H9 (cell line): ENCODE measurements at regions not wholly inside any gene's neighbourhood (a gene's known extent, or its start where the extent isn't known, plus 50 kb on each side); places are given as distances from the start of the nearest gene placed in this dataset.

ENCODE experiments used
- DNase-seq: peaks from one replicate; pipeline ENCODE4 v3.0.0-alpha.2; 2017
- H2AFZ ChIP-seq: one replicate; pipeline ENCODE4 v1.6.1; 2013; ENCODE audit warnings: mild to moderate bottlenecking, low read length, control low read depth, moderate library complexity
- H2AK5ac ChIP-seq: 2 replicates; pipeline ENCODE4 v1.6.1; 2013; ENCODE audit warnings: low read length, control low read depth, mixed read lengths; ENCODE audit not compliant: insufficient read length
- H2BK120ac ChIP-seq: one replicate; pipeline ENCODE4 v1.6.1; 2013; ENCODE audit warnings: low read depth, mild to moderate bottlenecking, low read length, control low read depth, inconsistent platforms; ENCODE audit not compliant: poor library complexity, severe bottlenecking
- H2BK12ac ChIP-seq: 2 replicates; pipeline ENCODE4 v1.6.1; 2013; ENCODE audit warnings: low read length, control low read depth, mixed read lengths, low read depth; ENCODE audit not compliant: insufficient read length
- H2BK15ac ChIP-seq: 2 replicates; pipeline ENCODE4 v1.6.1; 2013; ENCODE audit warnings: low read depth, low read length, control low read depth
- H2BK20ac ChIP-seq: one replicate; pipeline ENCODE4 v1.6.1; 2013; ENCODE audit warnings: low read depth, mild to moderate bottlenecking, low read length, control low read depth, inconsistent platforms; ENCODE audit not compliant: poor library complexity, severe bottlenecking
- H2BK5ac ChIP-seq: 2 replicates; pipeline ENCODE4 v1.6.1; 2013; ENCODE audit warnings: low read length, control low read depth, mixed read lengths; ENCODE audit not compliant: insufficient read length
- H3K14ac ChIP-seq: 2 replicates; pipeline ENCODE4 v1.6.1; 2013; ENCODE audit warnings: low read length, control low read depth; ENCODE audit not compliant: insufficient read depth
- H3K18ac ChIP-seq: 2 replicates; pipeline ENCODE4 v1.6.1; 2013; ENCODE audit warnings: low read depth, mild to moderate bottlenecking, mixed read lengths, low read length, control low read depth; ENCODE audit not compliant: insufficient read length
- H3K23ac ChIP-seq: 2 replicates; pipeline ENCODE4 v1.6.1; 2013; ENCODE audit warnings: low read length, control low read depth, mixed read lengths, low read depth; ENCODE audit not compliant: insufficient read length
- H3K23me2 ChIP-seq: 2 replicates; pipeline ENCODE4 v1.6.1; 2013; ENCODE audit warnings: low read depth, mild to moderate bottlenecking, mixed read lengths, low read length, control low read depth; ENCODE audit not compliant: insufficient read length, poor library complexity, severe bottlenecking
- H3K27ac ChIP-seq: 2 replicates; pipeline ENCODE4 v1.5.1; 2013; ENCODE audit warnings: low read length, control low read depth, mixed read lengths, low read depth; ENCODE audit not compliant: insufficient read length
- H3K27me3 ChIP-seq: 2 replicates; pipeline ENCODE4 v1.6.1; 2013; ENCODE audit warnings: low read length, control low read depth, inconsistent platforms; ENCODE audit not compliant: insufficient read depth
- H3K4ac ChIP-seq: 2 replicates; pipeline ENCODE4 v1.6.1; 2013; ENCODE audit warnings: low read depth, mild to moderate bottlenecking, control low read depth, inconsistent platforms, low read length, moderate library complexity
- H3K4me1 ChIP-seq: 2 replicates; pipeline ENCODE4 v1.6.1; 2013; ENCODE audit warnings: low read length, control low read depth, inconsistent platforms; ENCODE audit not compliant: insufficient read depth
- H3K4me2 ChIP-seq: 2 replicates; pipeline ENCODE4 v1.6.1; 2013; ENCODE audit warnings: low read length, control low read depth, mixed read lengths; ENCODE audit not compliant: insufficient read length, insufficient read depth
- H3K56ac ChIP-seq: 2 replicates; pipeline ENCODE4 v1.6.1; 2013; ENCODE audit warnings: low read depth, mild to moderate bottlenecking, mixed read lengths, low read length, control low read depth; ENCODE audit not compliant: insufficient read length
- H3K79me1 ChIP-seq: 2 replicates; pipeline ENCODE4 v1.6.1; 2013; ENCODE audit warnings: low read depth, mild to moderate bottlenecking, moderate library complexity, low read length, control low read depth, inconsistent platforms; ENCODE audit not compliant: insufficient read depth, poor library complexity, severe bottlenecking
- H3K79me2 ChIP-seq: 2 replicates; pipeline ENCODE4 v1.6.1; 2013; ENCODE audit warnings: low read length, control low read depth, inconsistent platforms; ENCODE audit not compliant: insufficient read depth
- H3K9ac ChIP-seq: 2 replicates; pipeline ENCODE4 v1.6.1; 2013; ENCODE audit warnings: low read length, control low read depth, mixed read lengths; ENCODE audit not compliant: insufficient read length; ENCODE audit errors: extremely low read depth
- H3K9me3 ChIP-seq: one replicate; pipeline ENCODE4 v1.6.1; 2013; ENCODE audit warnings: low read depth, low read length, inconsistent platforms; ENCODE audit not compliant: control insufficient read depth
- H3T11ph ChIP-seq: one replicate; pipeline ENCODE4 v1.6.1; 2013; ENCODE audit warnings: mild to moderate bottlenecking, low read length, control low read depth, inconsistent platforms
- H4K20me1 ChIP-seq: one replicate; pipeline ENCODE4 v1.6.1; 2013; ENCODE audit not compliant: control insufficient read depth, insufficient read length, insufficient read depth
- H4K5ac ChIP-seq: 2 replicates; pipeline ENCODE4 v1.6.1; 2013; ENCODE audit warnings: low read depth, mild to moderate bottlenecking, mixed read lengths, low read length, control low read depth; ENCODE audit not compliant: insufficient read length
- H4K8ac ChIP-seq: replicated peaks from 2 replicates; pipeline ENCODE4 v1.6.1; 2013; ENCODE audit warnings: low read length, control low read depth, mixed read lengths, low read depth; ENCODE audit not compliant: insufficient read length
- H4K91ac ChIP-seq: 2 replicates; pipeline ENCODE4 v1.6.1; 2013; ENCODE audit warnings: low read depth, mild to moderate bottlenecking, moderate library complexity, mixed read lengths, low read length, control low read depth; ENCODE audit not compliant: insufficient read length
- H3K27ac Mint-ChIP-seq, 3 experiments: 2 replicates in 2 of 3; 3 replicates in 1 of 3; pipeline ENCODE4 v1.8.0; 2020 to 2021; ENCODE audit warnings: mixed read lengths in 3 of 3, mild to moderate bottlenecking in 1 of 3, moderate library complexity in 1 of 3
- H3K27me3 Mint-ChIP-seq: 2 replicates; pipeline ENCODE4 v1.8.0; 2021; ENCODE audit warnings: low read depth, mild to moderate bottlenecking, moderate library complexity, mixed read lengths
- H3K36me3 Mint-ChIP-seq, 3 experiments: 2 replicates in 2 of 3; 3 replicates in 1 of 3; pipeline ENCODE4 v1.8.0; 2020 to 2021; ENCODE audit warnings: low read depth in 3 of 3, mixed read lengths in 3 of 3; ENCODE audit not compliant: insufficient read depth in 1 of 3
- H3K4me1 Mint-ChIP-seq, 2 experiments: 2 replicates each; pipeline ENCODE4 v1.8.0; 2020; ENCODE audit warnings: mixed read lengths in 2 of 2
- H3K4me3 Mint-ChIP-seq, 2 experiments: 2 replicates in 1 of 2; 3 replicates in 1 of 2; pipeline ENCODE4 v1.8.0; 2020 to 2021; ENCODE audit warnings: mild to moderate bottlenecking in 2 of 2, mixed read lengths in 2 of 2, moderate library complexity in 1 of 2
- H3K9me3 Mint-ChIP-seq, 2 experiments: 2 replicates in 1 of 2; 3 replicates in 1 of 2; pipeline ENCODE4 v1.8.0; 2020; ENCODE audit warnings: mild to moderate bottlenecking in 2 of 2, mixed read lengths in 2 of 2, moderate library complexity in 1 of 2
- WGBS: extraction: QIAGEN DNeasy Blood & Tissue Kit; methylation state at CpG from one replicate; pipeline ENCODE4 v1.1.7; 2013; ENCODE audit warnings: missing lambda C conversion rate, low lambda C conversion rate, mixed read lengths; ENCODE audit not compliant: insufficient read length; ENCODE audit errors: extremely low coverage; 5-methylcytosine and 5-hydroxymethylcytosine counted together
- TF ChIP-seq, protein P1 (sequence below): fragments of 200-600 bp; sonication (generic); conservative IDR thresholded peaks from 3 replicates; pipeline ENCODE4 v1.8.0; 2021; ENCODE audit warnings: antibody characterized with exemption, mild to moderate bottlenecking

- Mint-ChIP-seq H3K9me3 (no peaks in the 10 kb centered on the region), H3K27me3 (peaks cover 1% of the 10 kb centered on the region; the same call in 1 of the 2 replicates), H3K27ac (no peak overlapping the region), H3K36me3 (no peaks in the 10 kb centered on the region), H3K4me1 (peaks cover 4 to 9% of the 10 kb centered on the region in 2 experiments), H3K4me3 (no peak overlapping the region)
- Histone ChIP-seq H3K4me1 (no peaks in the 10 kb centered on the region; the same call in 1 of the 2 replicates), H2BK5ac (no peak overlapping the region), H4K20me1 (no peaks in the 10 kb centered on the region), H2BK12ac (no peak overlapping the region), H4K5ac (no peak overlapping the region), H3T11ph (no peak overlapping the region), H2BK20ac (no peak overlapping the region), H2AK5ac (no peak overlapping the region), H3K4me2 (no peak overlapping the region), H3K27me3 (no peaks in the 10 kb centered on the region), H3K56ac (no peak overlapping the region), H3K23me2 (no peaks in the 10 kb centered on the region), H3K14ac (no peak overlapping the region), H3K79me1 (no peaks in the 10 kb centered on the region), H3K23ac (no peak overlapping the region), H2BK120ac (no peak overlapping the region), H3K9ac (no peak overlapping the region), H3K79me2 (no peaks in the 10 kb centered on the region), H2AFZ (no peak overlapping the region), H2BK15ac (no peak overlapping the region), H3K27ac (no peak overlapping the region), H4K91ac (no peak overlapping the region), H3K9me3 (no peaks in the 10 kb centered on the region), H4K8ac (no peak overlapping the region), H3K18ac (no peak overlapping the region), H3K4ac (no peak overlapping the region)
- no CpG with 5 or more reads among the region's 6 CpGs for WGBS
- TF ChIP-seq, protein P1, sequence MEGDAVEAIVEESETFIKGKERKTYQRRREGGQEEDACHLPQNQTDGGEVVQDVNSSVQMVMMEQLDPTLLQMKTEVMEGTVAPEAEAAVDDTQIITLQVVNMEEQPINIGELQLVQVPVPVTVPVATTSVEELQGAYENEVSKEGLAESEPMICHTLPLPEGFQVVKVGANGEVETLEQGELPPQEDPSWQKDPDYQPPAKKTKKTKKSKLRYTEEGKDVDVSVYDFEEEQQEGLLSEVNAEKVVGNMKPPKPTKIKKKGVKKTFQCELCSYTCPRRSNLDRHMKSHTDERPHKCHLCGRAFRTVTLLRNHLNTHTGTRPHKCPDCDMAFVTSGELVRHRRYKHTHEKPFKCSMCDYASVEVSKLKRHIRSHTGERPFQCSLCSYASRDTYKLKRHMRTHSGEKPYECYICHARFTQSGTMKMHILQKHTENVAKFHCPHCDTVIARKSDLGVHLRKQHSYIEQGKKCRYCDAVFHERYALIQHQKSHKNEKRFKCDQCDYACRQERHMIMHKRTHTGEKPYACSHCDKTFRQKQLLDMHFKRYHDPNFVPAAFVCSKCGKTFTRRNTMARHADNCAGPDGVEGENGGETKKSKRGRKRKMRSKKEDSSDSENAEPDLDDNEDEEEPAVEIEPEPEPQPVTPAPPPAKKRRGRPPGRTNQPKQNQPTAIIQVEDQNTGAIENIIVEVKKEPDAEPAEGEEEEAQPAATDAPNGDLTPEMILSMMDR: no peak
- DNase-seq: no peak
These were observed 49.8 kb upstream of the ADTRP start for GRCh38 chr6:11828262-11828870.
